ENCODE measurements at regions not wholly inside any gene's neighbourhood (a gene's known extent, or its start where the extent isn't known, plus 50 kb on each side); places are given as distances from the start of the nearest gene placed in this dataset.
"Not testable (repeated sequence)": the region's sequence is repeated elsewhere in the genome, so short reads cannot be mapped to it uniquely, and the experiment has no call there.

DNA sequence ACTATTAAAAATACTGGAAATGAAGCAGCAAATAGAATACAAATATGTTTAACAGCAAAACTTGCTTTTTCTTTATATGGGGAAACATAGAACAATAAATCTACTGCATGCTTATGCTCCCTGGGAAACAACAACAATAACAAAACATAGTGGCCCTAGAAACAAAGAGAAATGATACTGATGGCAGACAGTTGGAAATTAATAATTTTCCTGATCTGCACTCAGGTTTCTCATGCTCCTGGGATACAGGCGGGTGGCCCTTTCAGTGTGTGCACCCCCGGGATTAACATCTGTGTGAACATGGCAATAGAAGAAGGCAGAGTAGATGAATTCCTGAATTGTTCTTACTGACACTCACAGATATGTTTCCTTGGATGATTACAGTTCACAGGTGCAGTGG lies 209.2 kb upstream of the TBX18 start:
- no peak for DNase-seq
- no peak overlapping the region for H3K4me3 ChIP-seq (ENCODE audit: insufficient read depth, low read depth, low read length, poor library complexity, severe bottlenecking)
- H3K36me3 ChIP-seq (ENCODE audit: control insufficient read depth, insufficient read depth, low read length): no peaks in the 10 kb centered on the region

GRCh38 chr6:84967965-84968364 lies 203.6 kb upstream of the TBX18 start:
- Histone ChIP-seq H3K9me3 (ENCODE audit: control insufficient read depth, low read length) (no peaks in the 10 kb centered on the region), H3K27me3 (replicated peaks; ENCODE audit: control insufficient read depth, insufficient read depth, low read length, poor library complexity, severe bottlenecking) (no peaks in the 10 kb centered on the region), H3K4me3 (ENCODE audit: insufficient read depth, low read depth, low read length, poor library complexity, severe bottlenecking) (no peak overlapping the region), H3K27ac (ENCODE audit: insufficient read depth, low read length, poor library complexity, severe bottlenecking) (no peak overlapping the region), H3K4me1 (ENCODE audit: control insufficient read depth, insufficient read depth, low read length, poor library complexity, severe bottlenecking) (no peaks in the 10 kb centered on the region), H3K36me3 (ENCODE audit: control insufficient read depth, insufficient read depth, low read length) (no peaks in the 10 kb centered on the region)
- no peak for DNase-seq

More for the DNA sequence above, 209.2 kb upstream of the TBX18 start:
- Histone ChIP-seq H3K9me3 (ENCODE audit: control insufficient read depth, low read length) (no peaks in the 10 kb centered on the region), H3K27me3 (replicated peaks; ENCODE audit: control insufficient read depth, insufficient read depth, low read length, poor library complexity, severe bottlenecking) (no peaks in the 10 kb centered on the region), H3K4me1 (ENCODE audit: control insufficient read depth, insufficient read depth, low read length, poor library complexity, severe bottlenecking) (no peaks in the 10 kb centered on the region), H3K27ac (ENCODE audit: insufficient read depth, low read length, poor library complexity, severe bottlenecking) (no peak overlapping the region)

GRCh38 chr6:84967389-84967788 lies 203.0 kb upstream of the TBX18 start:
- no peak overlapping the region for H3K27ac ChIP-seq (ENCODE audit: insufficient read depth, low read length, poor library complexity, severe bottlenecking)
- no peaks in the 10 kb centered on the region for H3K27me3 ChIP-seq (replicated peaks; ENCODE audit: control insufficient read depth, insufficient read depth, low read length, poor library complexity, severe bottlenecking)
- no peak for DNase-seq

GRCh38 chr6:84953111-84953755 lies 188.8 kb upstream of the TBX18 start:
- Histone ChIP-seq H3K27ac (ENCODE audit: insufficient read depth, low read length, poor library complexity, severe bottlenecking) (no peak overlapping the region), H3K4me1 (ENCODE audit: control insufficient read depth, insufficient read depth, low read length, poor library complexity, severe bottlenecking) (no peaks in the 10 kb centered on the region), H3K27me3 (replicated peaks; ENCODE audit: control insufficient read depth, insufficient read depth, low read length, poor library complexity, severe bottlenecking) (no peaks in the 10 kb centered on the region), H3K36me3 (ENCODE audit: control insufficient read depth, insufficient read depth, low read length) (no peaks in the 10 kb centered on the region), H3K4me3 (ENCODE audit: insufficient read depth, low read depth, low read length, poor library complexity, severe bottlenecking) (no peak overlapping the region), H3K9me3 (ENCODE audit: control insufficient read depth, low read length) (no peaks in the 10 kb centered on the region)
- DNase-seq: no peak

More at GRCh38 chr6:84967389-84967788, 203.0 kb upstream of the TBX18 start:
- H3K36me3 ChIP-seq (ENCODE audit: control insufficient read depth, insufficient read depth, low read length): no peaks in the 10 kb centered on the region
- H3K4me3 ChIP-seq (ENCODE audit: insufficient read depth, low read depth, low read length, poor library complexity, severe bottlenecking): no peak overlapping the region
- H3K9me3 ChIP-seq (ENCODE audit: control insufficient read depth, low read length): no peaks in the 10 kb centered on the region
- H3K4me1 ChIP-seq (ENCODE audit: control insufficient read depth, insufficient read depth, low read length, poor library complexity, severe bottlenecking): no peaks in the 10 kb centered on the region

GRCh38 chr6:84944926-84945325 lies 180.5 kb upstream of the TBX18 start:
- H3K27me3 ChIP-seq (replicated peaks; ENCODE audit: control insufficient read depth, insufficient read depth, low read length, poor library complexity, severe bottlenecking); DNase-seq; H3K36me3 ChIP-seq (ENCODE audit: control insufficient read depth, insufficient read depth, low read length); H3K27ac ChIP-seq (ENCODE audit: insufficient read depth, low read length, poor library complexity, severe bottlenecking); H3K4me1 ChIP-seq (ENCODE audit: control insufficient read depth, insufficient read depth, low read length, poor library complexity, severe bottlenecking); H3K4me3 ChIP-seq (ENCODE audit: insufficient read depth, low read depth, low read length, poor library complexity, severe bottlenecking); H3K9me3 ChIP-seq (ENCODE audit: control insufficient read depth, low read length): not testable (repeated sequence)

DNA sequence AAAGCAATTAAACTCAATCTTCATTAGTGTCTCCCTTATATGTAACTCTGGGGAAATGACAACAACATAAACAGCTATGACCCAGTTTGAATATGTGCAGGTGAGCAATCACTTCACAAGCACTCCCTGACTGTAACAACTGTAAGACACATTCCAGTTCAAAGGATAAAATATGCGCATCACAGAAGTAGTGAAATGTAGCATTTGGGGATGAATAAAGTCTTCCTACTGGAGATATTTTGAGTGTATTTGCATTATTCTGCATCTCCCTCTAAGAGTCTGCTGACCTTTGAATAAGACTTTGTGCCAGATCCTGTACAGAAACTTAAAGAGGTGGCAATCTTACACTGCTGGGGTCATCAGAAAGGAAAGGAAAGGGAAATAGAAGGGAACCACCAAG lies 179.5 kb upstream of the TBX18 start:
- Histone ChIP-seq H3K27me3 (replicated peaks; ENCODE audit: control insufficient read depth, insufficient read depth, low read length, poor library complexity, severe bottlenecking) (no peaks in the 10 kb centered on the region), H3K4me3 (ENCODE audit: insufficient read depth, low read depth, low read length, poor library complexity, severe bottlenecking) (no peak overlapping the region)

DNA sequence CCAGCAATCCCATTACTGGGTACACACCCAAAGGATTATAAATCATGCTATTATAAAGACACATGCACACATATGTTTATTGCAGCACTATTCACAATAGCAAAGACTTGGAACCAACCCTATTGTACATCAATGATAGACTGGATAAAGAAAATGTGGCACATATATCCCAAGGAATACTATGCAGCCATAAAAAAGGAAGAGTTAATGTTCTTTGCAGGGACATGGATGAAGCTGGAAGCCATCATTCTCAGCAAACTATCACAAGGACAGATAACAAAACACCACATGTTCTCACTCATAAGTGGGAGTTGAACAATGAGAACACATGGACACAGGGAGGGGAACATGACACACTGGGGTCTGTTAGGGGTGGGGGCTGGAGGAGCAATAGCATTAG lies 177.2 kb upstream of the TBX18 start:
- H3K4me1 ChIP-seq (ENCODE audit: control insufficient read depth, insufficient read depth, low read length, poor library complexity, severe bottlenecking); H3K9me3 ChIP-seq (ENCODE audit: control insufficient read depth, low read length); H3K27ac ChIP-seq (ENCODE audit: insufficient read depth, low read length, poor library complexity, severe bottlenecking); H3K36me3 ChIP-seq (ENCODE audit: control insufficient read depth, insufficient read depth, low read length); H3K4me3 ChIP-seq (ENCODE audit: insufficient read depth, low read depth, low read length, poor library complexity, severe bottlenecking); H3K27me3 ChIP-seq (replicated peaks; ENCODE audit: control insufficient read depth, insufficient read depth, low read length, poor library complexity, severe bottlenecking); DNase-seq: not testable (repeated sequence)

More for the DNA sequence above, 179.5 kb upstream of the TBX18 start:
- no peak for DNase-seq
- Histone ChIP-seq H3K9me3 (ENCODE audit: control insufficient read depth, low read length) (no peaks in the 10 kb centered on the region), H3K36me3 (ENCODE audit: control insufficient read depth, insufficient read depth, low read length) (no peaks in the 10 kb centered on the region), H3K4me1 (ENCODE audit: control insufficient read depth, insufficient read depth, low read length, poor library complexity, severe bottlenecking) (no peaks in the 10 kb centered on the region), H3K27ac (ENCODE audit: insufficient read depth, low read length, poor library complexity, severe bottlenecking) (no peak overlapping the region)

GRCh38 chr6:84929212-84929611 lies 164.8 kb upstream of the TBX18 start:
- Histone ChIP-seq H3K4me1 (ENCODE audit: control insufficient read depth, insufficient read depth, low read length, poor library complexity, severe bottlenecking) (no peaks in the 10 kb centered on the region), H3K9me3 (ENCODE audit: control insufficient read depth, low read length) (no peaks in the 10 kb centered on the region), H3K27ac (ENCODE audit: insufficient read depth, low read length, poor library complexity, severe bottlenecking) (no peak overlapping the region), H3K36me3 (ENCODE audit: control insufficient read depth, insufficient read depth, low read length) (no peaks in the 10 kb centered on the region), H3K4me3 (ENCODE audit: insufficient read depth, low read depth, low read length, poor library complexity, severe bottlenecking) (no peak overlapping the region), H3K27me3 (replicated peaks; ENCODE audit: control insufficient read depth, insufficient read depth, low read length, poor library complexity, severe bottlenecking) (no peaks in the 10 kb centered on the region)
- DNase-seq: no peak

DNA sequence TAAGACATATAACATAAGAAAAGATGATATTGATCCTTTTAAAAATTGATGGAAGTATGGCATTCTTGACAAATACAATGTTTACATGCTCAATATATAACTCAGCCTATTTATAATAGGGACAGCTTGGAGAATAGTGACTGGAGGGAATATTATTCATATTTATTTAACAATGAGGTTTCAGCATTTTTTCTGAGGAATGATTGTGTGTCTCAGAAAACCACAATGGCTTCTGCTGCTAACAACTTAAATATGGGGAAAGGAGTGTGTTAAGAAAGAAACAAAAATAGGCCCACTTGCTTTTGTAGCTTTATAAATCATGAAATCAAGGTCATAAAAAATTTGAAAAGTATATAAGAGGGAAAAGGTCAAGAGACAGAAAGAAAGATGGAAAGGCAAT lies 163.2 kb upstream of the TBX18 start:
- no peak for DNase-seq
- H3K4me1 ChIP-seq (ENCODE audit: control insufficient read depth, insufficient read depth, low read length, poor library complexity, severe bottlenecking): no peaks in the 10 kb centered on the region
- no peak overlapping the region for H3K27ac ChIP-seq (ENCODE audit: insufficient read depth, low read length, poor library complexity, severe bottlenecking)
- no peaks in the 10 kb centered on the region for H3K36me3 ChIP-seq (ENCODE audit: control insufficient read depth, insufficient read depth, low read length)
- H3K4me3 ChIP-seq (ENCODE audit: insufficient read depth, low read depth, low read length, poor library complexity, severe bottlenecking): no peak overlapping the region
- H3K9me3 ChIP-seq (ENCODE audit: control insufficient read depth, low read length): no peaks in the 10 kb centered on the region
- no peaks in the 10 kb centered on the region for H3K27me3 ChIP-seq (replicated peaks; ENCODE audit: control insufficient read depth, insufficient read depth, low read length, poor library complexity, severe bottlenecking)

GRCh38 chr6:84926189-84927155 lies 162.1 kb upstream of the TBX18 start:
- no peak overlapping the region for H3K4me3 ChIP-seq (ENCODE audit: insufficient read depth, low read depth, low read length, poor library complexity, severe bottlenecking)
- H3K27me3 ChIP-seq (replicated peaks; ENCODE audit: control insufficient read depth, insufficient read depth, low read length, poor library complexity, severe bottlenecking): no peaks in the 10 kb centered on the region
- no peak for DNase-seq
- no peak overlapping the region for H3K27ac ChIP-seq (ENCODE audit: insufficient read depth, low read length, poor library complexity, severe bottlenecking)
- no peaks in the 10 kb centered on the region for H3K36me3 ChIP-seq (ENCODE audit: control insufficient read depth, insufficient read depth, low read length)
- H3K9me3 ChIP-seq (ENCODE audit: control insufficient read depth, low read length): no peaks in the 10 kb centered on the region
- H3K4me1 ChIP-seq (ENCODE audit: control insufficient read depth, insufficient read depth, low read length, poor library complexity, severe bottlenecking): no peaks in the 10 kb centered on the region

Measured in effector memory CD4-positive, alpha-beta T cell (primary cell).